Vagina (tissue), 2 donors: ENCODE measurements at regions not wholly inside any gene's neighbourhood (a gene's known extent, or its start where the extent isn't known, plus 50 kb on each side); places are given as distances from the start of the nearest gene placed in this dataset.

ENCODE experiments used
- DNase-seq, 2 donors: peaks; one replicate each; pipeline ENCODE4 v3.0.0-alpha.2; 2017; ENCODE audit errors: extremely low spot score in 2 of 2
- H3K27ac ChIP-seq: fragments of 200-600 bp; sonication (generic); one replicate; pipeline ENCODE4 v1.5.1; 2019
- H3K27me3 ChIP-seq: fragments of 200-600 bp; sonication (generic); one replicate; pipeline ENCODE4 v1.5.1; 2019
- H3K36me3 ChIP-seq, 2 donors: fragments of 200-600 bp; sonication (generic); one replicate each; pipeline ENCODE4 v1.5.1; 2017 to 2019
- H3K4me1 ChIP-seq: fragments of 200-600 bp; sonication (generic); one replicate; pipeline ENCODE4 v1.5.1; 2019
- H3K4me3 ChIP-seq, 2 donors: fragments of 200-600 bp; sonication (generic); 1 replicate in 1 of 2; 2 replicates in 1 of 2; pipeline ENCODE4 v1.5.1; 2016 to 2019
- H3K9me3 ChIP-seq: fragments of 200-600 bp; sonication (generic); one replicate; pipeline ENCODE4 v1.5.1; 2019
- CTCF ChIP-seq, 3 experiments: fragments of 450-650 bp in 2 of 3; fragments of 200-600 bp in 1 of 3; sonication (generic) in 1 of 3; IDR thresholded peaks; one replicate each; pipeline ENCODE4 v1.5.1; 2017 to 2019; ENCODE audit warnings: antibody characterized with exemption in 3 of 3, mild to moderate bottlenecking in 2 of 3, moderate library complexity in 2 of 3
- POLR2A ChIP-seq, 2 donors: fragments of 450-650 bp; IDR thresholded peaks; one replicate each; pipeline ENCODE4 v1.6.1; 2017; ENCODE audit warnings: antibody characterized with exemption in 2 of 2, mild to moderate bottlenecking in 2 of 2, moderate library complexity in 2 of 2
- POLR2AphosphoS5 ChIP-seq, 2 donors: sonication (generic); formaldehyde crosslinking; IDR thresholded peaks; one replicate each; pipeline ENCODE4 v1.9.0; 2017; ENCODE audit warnings: antibody characterized with exemption in 2 of 2, mild to moderate bottlenecking in 2 of 2, low read depth in 1 of 2; ENCODE audit not compliant: insufficient read depth in 1 of 2
- intact Hi-C: fragments of 100-400 bp; cut with DNase I; formaldehyde crosslinking; loops from one replicate; pipeline ENCODE4 v1.15.1; 2023

DNA sequence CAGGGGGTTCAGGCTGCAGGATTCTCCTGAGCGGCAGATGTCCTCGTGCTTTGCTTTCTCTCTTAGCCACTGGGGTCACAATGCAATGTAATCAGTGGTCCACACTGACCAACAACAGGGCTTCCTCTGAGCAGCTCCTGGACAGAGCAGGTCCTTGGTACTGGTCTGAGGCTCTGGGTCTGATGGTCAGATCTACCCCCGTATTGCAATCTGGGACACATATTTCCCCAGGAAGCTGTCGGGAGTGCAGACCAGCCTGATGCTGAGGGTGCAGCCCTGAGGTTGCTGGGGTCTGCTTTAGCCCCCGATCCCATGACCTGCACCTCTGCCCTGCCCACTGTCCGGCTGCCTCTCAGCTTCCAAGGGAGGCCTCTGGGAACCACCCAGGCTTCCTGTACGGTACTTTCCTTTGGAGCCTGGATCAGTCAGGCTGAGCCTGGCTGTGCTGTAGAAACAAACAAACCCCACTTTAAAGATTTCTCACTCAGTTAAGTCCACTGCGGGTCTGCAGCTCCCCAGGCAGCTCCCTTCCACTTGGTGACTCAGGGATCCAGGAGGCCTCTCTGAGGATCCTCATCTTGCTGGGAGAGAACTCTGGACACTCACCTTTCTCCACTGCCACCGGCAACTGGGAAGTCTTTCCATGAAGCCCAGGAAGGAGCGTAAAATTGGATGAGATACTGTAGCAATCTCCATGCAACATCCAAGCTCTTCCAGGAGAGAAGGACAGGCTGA is 1046.6 kb downstream of the TBC1D22A start:
- intact Hi-C loops, result no loop called here
- Histone ChIP-seq H3K9me3 (no peaks in the 10 kb centered on the region), H3K36me3 (no peaks in the 10 kb centered on the region), H3K4me1 (no peaks in the 10 kb centered on the region), H3K27me3 (no peaks in the 10 kb centered on the region), H3K4me3 (no peak overlapping the region), H3K27ac (no peak overlapping the region)
- peak; percentile 60 to 91 for DNase-seq
- no peak for TF ChIP-seq CTCF (IDR thresholded peaks at IDR 0.05)
- no peak for TF ChIP-seq POLR2A (IDR thresholded peaks at IDR 0.05)
- no peak for TF ChIP-seq POLR2AphosphoS5 (IDR thresholded peaks at IDR 0.05; ENCODE audit: insufficient read depth in 1 of 2, low read depth in 1 of 2)

DNA sequence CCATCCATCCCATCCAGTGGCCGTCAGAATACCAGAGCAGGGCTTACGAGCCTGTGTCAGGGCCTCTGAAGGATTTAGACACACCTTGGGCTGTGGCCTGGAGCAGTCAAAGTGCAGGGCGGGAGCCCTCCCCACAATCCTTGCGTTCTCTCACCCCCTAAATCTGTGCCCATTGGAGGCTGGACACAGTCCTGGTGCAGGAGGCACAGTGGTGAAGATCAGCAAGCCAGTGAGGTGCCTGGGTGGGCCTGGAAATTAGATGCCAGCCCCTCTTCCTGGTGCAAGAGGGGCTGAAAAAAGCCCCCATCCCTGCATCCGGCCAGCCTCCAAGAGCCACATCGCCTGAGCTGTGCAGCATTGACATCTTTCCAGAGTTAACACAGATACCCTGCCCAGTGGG is 1045.8 kb downstream of the TBC1D22A start:
- DNase-seq, result peak in 1 of 2 donors; percentile 87
- intact Hi-C loops, result no loop called here
- no peaks in the 10 kb centered on the region for H3K9me3 ChIP-seq
- H3K4me1 ChIP-seq, result no peaks in the 10 kb centered on the region
- H3K4me3 ChIP-seq, result no peak overlapping the region
- H3K27me3 ChIP-seq, result no peaks in the 10 kb centered on the region
- H3K36me3 ChIP-seq, result no peaks in the 10 kb centered on the region
- no peak for TF ChIP-seq CTCF (IDR thresholded peaks at IDR 0.05)
- TF ChIP-seq POLR2AphosphoS5 (IDR thresholded peaks at IDR 0.05; ENCODE audit: insufficient read depth in 1 of 2, low read depth in 1 of 2), result no peak
- TF ChIP-seq POLR2A (IDR thresholded peaks at IDR 0.05), result no peak
- no peak overlapping the region for H3K27ac ChIP-seq

- Histone ChIP-seq H3K4me3 (no peak overlapping the region), H3K27ac (no peak overlapping the region), H3K36me3 (no peaks in the 10 kb centered on the region), H3K9me3 (no peaks in the 10 kb centered on the region), H3K27me3 (no peaks in the 10 kb centered on the region), H3K4me1 (no peaks in the 10 kb centered on the region)
- intact Hi-C loops, result no loop called here
- peak; percentile 49 to 70 for DNase-seq
- TF ChIP-seq CTCF (IDR thresholded peaks at IDR 0.05), result no peak
- TF ChIP-seq POLR2A (IDR thresholded peaks at IDR 0.05), result no peak
- TF ChIP-seq POLR2AphosphoS5 (IDR thresholded peaks at IDR 0.05; ENCODE audit: insufficient read depth in 1 of 2, low read depth in 1 of 2), result no peak
Observed at GRCh38 chr22:47807506-47807905, 1045.1 kb downstream of the TBC1D22A start.

GRCh38 chr22:47806894-47807293 is 1044.4 kb downstream of the TBC1D22A start:
- peak in 1 of 2 donors; percentile 70 for DNase-seq
- H3K27ac ChIP-seq, result no peak overlapping the region
- no peak overlapping the region for H3K4me3 ChIP-seq
- H3K27me3 ChIP-seq, result no peaks in the 10 kb centered on the region
- H3K9me3 ChIP-seq, result no peaks in the 10 kb centered on the region
- no peaks in the 10 kb centered on the region for H3K36me3 ChIP-seq
- TF ChIP-seq CTCF (IDR thresholded peaks at IDR 0.05), result no peak
- no peak for TF ChIP-seq POLR2AphosphoS5 (IDR thresholded peaks at IDR 0.05; ENCODE audit: insufficient read depth in 1 of 2, low read depth in 1 of 2)
- no peak for TF ChIP-seq POLR2A (IDR thresholded peaks at IDR 0.05)
- H3K4me1 ChIP-seq, result no peaks in the 10 kb centered on the region
- intact Hi-C loops, result no loop called here

DNA sequence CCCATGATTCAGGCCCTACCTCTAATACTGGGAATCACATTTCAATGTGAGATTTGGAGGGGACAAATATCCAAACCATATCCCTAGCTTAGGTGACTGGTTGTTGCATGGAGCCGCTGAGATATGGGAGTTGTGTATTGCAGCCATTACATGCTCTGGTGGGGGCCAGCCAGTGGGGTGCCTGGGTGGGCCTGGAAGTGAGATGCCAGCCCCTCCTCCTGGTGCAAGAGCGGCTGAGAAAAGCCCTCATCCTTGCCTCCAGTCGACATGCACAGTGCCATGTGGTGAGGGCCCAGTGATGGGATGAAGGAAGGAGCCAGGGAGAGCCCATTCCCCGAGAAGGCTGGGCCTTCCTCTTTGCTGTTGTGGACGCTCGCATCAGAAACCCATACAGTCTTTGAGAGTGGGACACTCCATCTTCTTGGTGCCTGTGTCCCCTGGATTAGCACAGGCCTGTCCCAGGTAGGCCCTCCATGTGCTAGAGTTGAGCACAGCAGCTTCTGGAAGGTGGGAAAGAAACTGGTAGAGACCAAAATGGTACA is 1043.0 kb downstream of the TBC1D22A start:
- H3K4me3 ChIP-seq, result no peak overlapping the region

More for the DNA sequence above, 1043.0 kb downstream of the TBC1D22A start:
- Histone ChIP-seq H3K9me3 (no peaks in the 10 kb centered on the region), H3K27me3 (no peaks in the 10 kb centered on the region), H3K4me1 (no peaks in the 10 kb centered on the region), H3K27ac (no peak overlapping the region), H3K36me3 (no peaks in the 10 kb centered on the region)
- intact Hi-C loops, result no loop called here
- no peak for TF ChIP-seq POLR2AphosphoS5 (IDR thresholded peaks at IDR 0.05; ENCODE audit: insufficient read depth in 1 of 2, low read depth in 1 of 2)
- TF ChIP-seq CTCF (IDR thresholded peaks at IDR 0.05), result no peak
- TF ChIP-seq POLR2A (IDR thresholded peaks at IDR 0.05), result no peak
- peak; percentile 56 to 64 for DNase-seq
